ENCODE measurements at regions not wholly inside any gene's neighbourhood (a gene's known extent, or its start where the extent isn't known, plus 50 kb on each side); places are given as distances from the start of the nearest gene placed in this dataset.
"Not testable (repeated sequence)": the region's sequence is repeated elsewhere in the genome, so short reads cannot be mapped to it uniquely, and the experiment has no call there.

DNA sequence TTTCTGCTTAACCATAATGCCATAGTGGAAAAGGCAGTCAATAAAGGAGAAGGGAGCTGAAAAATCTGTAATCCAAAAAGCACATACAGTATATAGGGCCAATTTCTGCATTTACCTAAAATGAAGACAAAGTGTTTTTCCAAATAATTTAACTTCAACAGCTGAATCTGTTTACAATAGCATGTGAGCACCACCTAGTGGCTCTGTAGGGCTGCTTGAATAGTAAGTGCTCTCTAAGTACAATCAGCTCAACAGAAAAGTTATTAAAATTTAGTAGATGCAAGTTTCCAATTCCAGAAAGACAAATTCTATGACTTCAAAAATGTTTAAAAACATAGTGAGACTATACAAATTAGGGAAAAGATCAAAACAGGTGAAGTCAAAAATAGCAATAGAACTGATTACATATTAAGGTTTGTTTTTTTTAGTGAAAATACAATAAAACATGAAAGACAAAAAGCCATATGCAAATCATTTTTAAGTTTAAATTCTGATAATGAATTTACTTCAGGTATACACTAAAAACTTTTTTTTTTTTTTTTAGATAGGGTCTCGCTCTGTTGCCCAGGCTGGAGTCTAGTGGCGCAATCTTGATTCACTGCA lies 220.0 kb downstream of the SETD4 start:
- peak; percentile 84 for DNase-seq

- DNase-seq = no peak
These were observed 221.2 kb downstream of the SETD4 start for GRCh38 chr21:35838987-35839763.

DNA sequence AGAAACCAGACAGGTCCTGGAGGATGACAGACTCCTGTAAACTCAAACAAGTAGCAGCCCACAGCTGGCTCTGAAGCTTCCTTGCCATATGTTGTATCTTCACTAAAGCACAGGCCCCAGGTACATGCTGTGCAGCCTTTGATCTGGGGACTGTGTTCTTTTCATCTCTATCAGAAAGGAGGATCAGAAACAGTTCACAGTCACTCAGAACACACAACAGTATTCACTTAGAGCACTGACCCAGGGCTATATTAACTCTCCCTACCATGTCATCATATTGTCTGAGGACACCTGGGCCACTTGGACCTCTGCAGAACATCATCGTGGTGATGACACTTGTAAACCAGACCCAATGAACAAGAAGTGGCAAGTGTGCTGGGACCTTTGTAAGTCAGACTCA lies 222.0 kb downstream of the SETD4 start:
- no peak for DNase-seq

GRCh38 chr21:35833991-35834390 lies 226.3 kb downstream of the SETD4 start:
- no peak for DNase-seq

DNA sequence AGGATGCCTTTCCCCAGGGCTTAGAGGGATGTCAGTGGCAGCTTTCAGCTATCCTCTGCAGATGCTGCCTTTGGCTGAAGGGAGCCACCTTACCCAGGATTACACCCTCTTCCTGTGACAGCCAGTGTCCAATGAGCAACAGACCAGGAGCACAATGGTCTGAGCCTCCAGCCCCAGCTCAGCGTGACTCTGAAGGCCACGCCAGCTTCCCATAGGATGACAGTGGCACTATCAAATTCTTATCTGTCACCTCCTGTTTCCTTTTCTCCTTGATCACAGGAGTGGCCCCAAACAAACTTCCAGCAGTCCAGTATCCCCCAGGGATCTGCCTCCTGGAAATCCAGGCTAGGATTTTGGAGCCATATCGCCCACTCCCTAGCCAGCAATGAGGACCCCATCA lies 226.9 kb downstream of the SETD4 start:
- DNase-seq = no peak

- DNase-seq = no peak
These were observed 229.1 kb downstream of the SETD4 start for GRCh38 chr21:35831230-35831629.

DNA sequence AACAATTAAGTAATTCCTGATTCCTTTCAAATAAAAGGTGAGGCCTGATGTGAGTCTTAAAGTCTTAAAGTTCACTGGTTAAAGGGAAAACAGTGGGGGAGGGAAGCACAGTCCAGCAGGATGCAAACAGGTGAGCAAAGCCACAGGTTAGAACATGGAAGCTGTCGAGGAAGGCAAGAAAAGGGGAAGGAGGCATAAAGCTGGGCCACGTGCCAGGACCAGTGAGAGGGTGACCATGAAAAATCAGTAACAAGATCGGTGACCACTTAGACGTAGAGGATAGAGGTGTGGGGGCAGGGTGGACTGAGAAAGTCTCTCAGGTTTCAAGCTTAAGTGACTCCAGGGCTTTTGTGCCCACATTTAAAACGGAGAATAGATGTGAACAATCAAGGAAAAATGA lies 231.3 kb downstream of the SETD4 start:
- peak; percentile 68 for DNase-seq

GRCh38 chr21:35828161-35828560 lies 232.2 kb downstream of the SETD4 start:
- no peak for DNase-seq

DNA sequence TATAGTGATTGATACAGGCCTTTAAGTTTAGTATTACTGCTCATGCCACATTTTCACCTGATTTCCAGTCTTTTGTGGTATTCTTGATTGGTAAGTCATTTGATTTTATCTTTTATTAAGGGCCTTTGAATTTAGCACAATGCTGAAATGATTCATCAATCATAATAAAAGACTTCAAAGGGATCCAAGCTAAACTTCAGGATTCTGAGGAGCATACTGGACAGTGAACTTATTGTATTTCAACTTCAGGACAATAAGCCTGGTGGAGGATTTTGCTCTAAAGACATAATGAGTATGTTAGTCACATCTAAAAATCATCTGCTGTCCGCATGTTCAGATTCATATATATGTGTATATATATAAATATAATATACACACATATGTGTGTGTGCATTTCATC lies 233.3 kb downstream of the SETD4 start:
- DNase-seq = no peak

DNA sequence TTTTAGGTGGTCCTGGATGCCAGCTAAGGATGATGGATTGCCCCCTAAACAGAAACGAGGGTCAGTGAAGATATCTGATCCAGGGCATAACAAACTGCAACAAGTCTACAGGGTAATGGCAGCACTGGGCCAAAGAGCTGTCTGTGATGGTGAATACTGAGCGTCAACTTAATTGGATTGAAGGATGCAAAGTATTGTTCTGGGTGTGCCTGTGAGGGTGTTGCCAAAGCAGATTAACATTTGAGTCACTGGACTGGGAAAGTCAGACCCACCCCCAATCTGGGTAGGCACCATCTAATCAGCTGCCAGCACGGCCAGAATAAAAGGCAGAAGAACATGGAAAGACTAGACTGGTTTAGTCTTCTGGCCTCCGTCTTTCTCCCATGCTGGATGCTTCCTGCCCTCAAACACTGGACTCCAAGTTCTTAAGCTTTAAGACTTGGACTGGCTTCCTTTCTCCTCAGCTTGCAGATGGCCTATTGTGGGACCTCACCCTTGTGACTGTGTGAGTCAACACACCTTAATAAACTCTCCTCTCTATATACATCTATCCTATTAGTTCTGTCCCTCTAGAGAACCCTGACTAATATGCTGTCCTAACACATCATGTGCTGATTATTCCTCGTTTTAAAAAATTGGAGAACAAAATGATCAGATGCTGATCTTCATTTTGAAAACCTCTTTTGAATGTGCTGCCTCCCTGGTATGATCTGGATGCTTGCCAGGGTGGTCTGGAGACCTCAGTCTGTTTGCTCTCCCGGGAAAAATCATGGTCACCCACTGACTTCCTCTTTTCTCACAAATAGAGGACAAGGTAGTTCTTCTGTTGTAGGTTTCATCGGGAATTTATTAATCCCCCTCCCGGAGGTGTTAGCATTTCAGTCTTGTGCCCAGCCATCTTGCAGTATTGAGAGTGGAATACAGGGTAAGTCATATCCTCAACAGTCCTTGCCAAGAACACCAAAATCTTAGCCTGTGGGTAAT lies 234.7 kb downstream of the SETD4 start:
- DNase-seq = no peak

GRCh38 chr21:35824136-35824535 lies 236.2 kb downstream of the SETD4 start:
- DNase-seq = no peak

DNA sequence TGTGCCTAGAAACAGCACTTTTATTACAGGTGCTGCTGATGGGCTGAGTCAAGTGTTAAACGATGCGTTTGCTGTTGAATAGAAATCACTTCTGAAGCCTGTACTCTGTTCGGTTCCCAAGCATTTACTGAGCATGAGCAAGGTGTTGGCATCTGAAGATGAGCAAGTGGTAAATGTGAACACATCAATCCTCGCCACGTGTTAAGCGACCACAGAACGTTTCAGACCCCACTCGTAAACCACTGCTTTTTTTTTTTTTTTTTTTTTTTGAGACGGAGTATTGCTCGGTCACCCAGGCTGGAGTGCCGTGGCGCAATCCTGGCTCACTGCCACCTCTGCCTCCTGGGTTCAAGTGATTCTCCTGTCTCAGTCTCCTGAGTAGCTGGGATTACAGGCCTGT lies 241.2 kb downstream of the SETD4 start:
- no peak for DNase-seq

- DNase-seq = no peak
These were observed 241.7 kb downstream of the SETD4 start for GRCh38 chr21:35818597-35818996.

GRCh38 chr21:35814858-35815619 lies 245.3 kb downstream of the SETD4 start:
- no peak for DNase-seq

DNA sequence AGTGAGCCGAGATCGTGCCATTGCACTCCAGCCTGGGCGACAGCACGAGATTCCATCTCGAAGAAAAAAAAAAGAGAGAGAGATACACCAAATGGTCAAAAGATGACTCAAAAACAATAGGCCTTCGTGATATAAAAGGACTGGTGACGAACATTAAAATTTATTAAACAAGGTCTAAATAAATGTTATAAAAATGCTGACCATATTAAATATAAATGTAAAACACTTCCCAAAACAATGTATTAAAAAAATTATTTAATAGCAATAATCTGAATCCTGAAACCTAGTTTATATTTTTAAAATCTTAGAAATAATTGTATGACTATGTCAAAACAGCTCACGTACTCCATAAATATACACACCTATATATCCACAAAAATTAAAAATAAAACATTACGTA lies 247.6 kb downstream of the SETD4 start:
- no peak for DNase-seq

GRCh38 chr21:35811191-35811806 lies 249.0 kb downstream of the SETD4 start:
- DNase-seq = no peak

DNA sequence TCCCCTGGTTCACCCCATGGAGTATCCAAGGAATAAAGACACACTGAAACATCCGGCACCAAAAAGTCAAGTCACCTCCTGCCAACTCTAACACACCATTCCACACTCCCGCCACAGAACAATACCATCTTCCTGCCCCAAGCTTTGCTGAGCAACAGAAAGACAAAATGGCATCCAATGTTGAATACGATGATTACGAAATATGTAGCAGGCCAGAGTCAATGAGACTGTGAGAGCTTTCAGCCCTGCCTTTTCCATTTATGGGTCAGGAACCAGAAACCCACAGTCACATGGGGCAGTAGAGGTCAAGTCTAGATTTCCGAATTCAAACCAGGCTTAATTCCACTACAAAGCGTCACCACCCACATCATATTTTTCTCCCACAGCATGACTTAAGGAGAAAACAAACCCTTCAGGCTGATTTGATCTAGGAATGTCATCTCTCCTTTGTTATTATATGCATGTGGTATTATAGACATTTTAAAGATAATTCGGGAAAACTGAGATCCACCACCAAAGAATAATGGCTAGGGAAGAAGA lies 249.8 kb downstream of the SETD4 start:
- no peak for DNase-seq

DNA sequence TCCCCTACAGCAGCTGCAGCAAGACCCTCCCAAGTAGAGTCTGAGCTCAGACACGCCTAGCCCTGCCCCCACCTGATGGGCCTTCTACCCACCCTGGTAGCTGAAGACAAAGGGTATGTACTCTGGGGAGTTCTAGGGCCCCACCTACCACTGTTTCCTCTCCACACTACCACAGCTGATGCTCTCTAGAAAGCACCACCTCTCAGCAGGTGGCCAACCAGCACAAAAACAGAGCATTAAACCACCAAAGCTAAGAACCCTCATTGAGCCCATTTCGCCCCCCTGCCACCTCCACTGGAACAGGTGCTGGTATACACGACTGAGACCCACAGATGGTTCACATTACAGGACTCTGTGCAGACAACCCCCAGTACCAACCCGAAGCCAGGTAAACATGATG lies 258.9 kb downstream of the SETD4 start:
- peak; percentile 41 for DNase-seq

DNA sequence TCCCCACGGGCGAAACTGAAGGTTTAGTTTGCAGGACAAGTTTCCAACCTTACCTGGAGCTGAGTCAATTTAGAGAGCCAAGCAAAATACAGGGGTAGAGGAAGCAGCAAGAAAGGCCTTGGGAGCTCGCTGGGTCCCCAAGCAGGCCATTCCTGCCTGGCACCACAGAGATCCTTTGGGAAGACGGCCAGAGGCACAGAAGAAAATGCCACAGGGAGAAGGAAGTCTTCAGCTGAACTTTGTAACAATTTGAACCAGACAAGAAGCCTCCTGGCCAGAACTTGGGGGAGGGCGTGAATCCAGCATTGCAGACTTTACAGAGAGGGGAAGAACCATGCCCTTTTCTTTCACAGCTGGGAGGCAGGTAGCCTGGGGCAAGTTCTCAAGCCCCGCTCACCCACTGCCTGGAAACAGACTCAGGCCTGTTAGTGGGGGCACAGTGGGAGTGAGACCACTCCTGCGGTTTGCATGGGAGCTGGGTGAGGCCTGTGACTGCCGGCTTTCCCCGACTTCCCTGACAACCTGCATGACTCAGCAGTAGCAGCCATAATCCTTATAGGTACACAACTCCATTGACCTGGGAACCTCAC lies 259.4 kb downstream of the SETD4 start:
- DNase-seq = not testable (repeated sequence)

GRCh38 chr21:35796844-35797243 lies 263.5 kb downstream of the SETD4 start:
- peak; percentile 62 for DNase-seq

DNA sequence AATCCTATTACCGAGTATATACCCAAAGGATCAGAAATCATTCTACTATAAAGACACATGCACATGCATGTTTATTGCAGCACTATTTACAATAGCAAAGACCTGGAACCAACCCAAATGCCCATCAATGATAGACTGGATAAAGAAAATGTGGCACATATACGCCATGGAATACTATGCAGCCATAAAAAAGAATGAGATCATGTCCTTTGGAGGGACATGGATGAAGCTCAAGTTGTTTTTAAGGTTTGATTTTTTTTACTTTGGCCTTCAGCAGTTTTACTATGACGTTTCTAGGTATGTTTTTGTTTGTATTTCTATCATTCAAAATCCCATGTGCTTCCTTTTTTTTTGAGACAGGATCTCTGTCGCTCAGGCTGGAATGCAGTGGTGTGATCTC lies 265.8 kb downstream of the SETD4 start:
- not testable (repeated sequence) for DNase-seq

All from NCI-H1092 treated with DMSO at 0.1 percent for 48 hours (cell line).